GM23338 (cell line): ENCODE measurements at regions not wholly inside any gene's neighbourhood (a gene's known extent, or its start where the extent isn't known, plus 50 kb on each side); places are given as distances from the start of the nearest gene placed in this dataset.

Source experiments
- ATAC-seq: fragments of 200-7000 bp; cut with Tn5 transposase; 3 replicates; pipeline ENCODE4 v1.9.1; 2020
- DNase-seq: peaks from one replicate; pipeline ENCODE4 v3.0.0-alpha.2; 2015; ENCODE audit warnings: low spot score
- H2AFZ ChIP-seq: fragments of 200-600 bp; sonication (generic); 2 replicates; pipeline ENCODE4 v1.8.0; 2016; ENCODE audit warnings: antibody characterized with exemption, mild to moderate bottlenecking, moderate library complexity
- H3F3A ChIP-seq: fragments of 200-600 bp; sonication (generic); replicated peaks from 2 replicates; pipeline ENCODE4 v1.8.0; 2017; ENCODE audit warnings: antibody characterized with exemption, mixed run types, low read depth
- H3K27ac ChIP-seq: fragments of 200-600 bp; sonication (generic); 2 replicates; pipeline ENCODE4 v1.6.1; 2016; ENCODE audit warnings: low read depth
- H3K27me3 ChIP-seq: fragments of 200-600 bp; sonication (generic); 2 replicates; pipeline ENCODE4 v1.8.0; 2016; ENCODE audit warnings: mild to moderate bottlenecking, mixed run types, moderate library complexity; ENCODE audit not compliant: insufficient read depth
- H3K36me3 ChIP-seq: fragments of 200-600 bp; sonication (generic); 2 replicates; pipeline ENCODE4 v1.8.0; 2016; ENCODE audit warnings: mild to moderate bottlenecking; ENCODE audit not compliant: insufficient read depth
- H3K4me1 ChIP-seq: fragments of 200-600 bp; sonication (generic); 2 replicates; pipeline ENCODE4 v1.8.0; 2016; ENCODE audit warnings: mild to moderate bottlenecking, moderate library complexity; ENCODE audit not compliant: insufficient read depth
- H3K4me2 ChIP-seq: fragments of 200-600 bp; sonication (generic); 2 replicates; pipeline ENCODE4 v1.7.1; 2017; ENCODE audit warnings: mixed run types
- H3K4me3 ChIP-seq: fragments of 200-600 bp; sonication (generic); 2 replicates; pipeline ENCODE4 v1.6.1; 2016; ENCODE audit warnings: mixed run types
- H3K79me2 ChIP-seq: fragments of 200-600 bp; sonication (generic); replicated peaks from 2 replicates; pipeline ENCODE4 v1.8.0; 2017; ENCODE audit warnings: mild to moderate bottlenecking; ENCODE audit not compliant: insufficient read depth
- H3K9me2 ChIP-seq: fragments of 200-600 bp; sonication (generic); 2 replicates; pipeline ENCODE4 v1.8.0; 2017; ENCODE audit not compliant: insufficient read depth
- H4K20me1 ChIP-seq: fragments of 200-600 bp; sonication (generic); replicated peaks from 2 replicates; pipeline ENCODE4 v1.8.0; 2017; ENCODE audit warnings: mild to moderate bottlenecking; ENCODE audit not compliant: insufficient read depth
- H3K27ac Mint-ChIP-seq: 2 replicates; pipeline ENCODE4 v1.8.0; 2020; ENCODE audit warnings: inconsistent platforms, mild to moderate bottlenecking, moderate library complexity, mixed read lengths
- H3K27me3 Mint-ChIP-seq: 3 replicates; pipeline ENCODE4 v1.8.0; 2022; ENCODE audit warnings: low read depth, mild to moderate bottlenecking, moderate library complexity, mixed read lengths, inconsistent platforms; ENCODE audit not compliant: insufficient read depth, poor library complexity
- H3K36me3 Mint-ChIP-seq: 3 replicates; pipeline ENCODE4 v1.8.0; 2021; ENCODE audit warnings: low read depth, mild to moderate bottlenecking, inconsistent platforms, moderate library complexity, mixed read lengths
- H3K4me1 Mint-ChIP-seq: 3 replicates; pipeline ENCODE4 v1.8.0; 2020; ENCODE audit warnings: mild to moderate bottlenecking, inconsistent platforms, mixed read lengths
- H3K4me3 Mint-ChIP-seq: 3 replicates; pipeline ENCODE4 v1.8.0; 2021; ENCODE audit warnings: moderate library complexity, mild to moderate bottlenecking, inconsistent platforms, mixed read lengths
- H3K9me3 Mint-ChIP-seq: 3 replicates; pipeline ENCODE4 v1.8.0; 2020; ENCODE audit warnings: moderate library complexity, mild to moderate bottlenecking, inconsistent platforms, mixed read lengths
- CREB1 ChIP-seq: fragments of 250-450 bp; sonication (Bioruptor Pico); IDR thresholded peaks from 2 replicates; pipeline ENCODE4 v1.5.0; 2020; ENCODE audit warnings: low read depth, mild to moderate bottlenecking, moderate library complexity
- CTCF ChIP-seq, 2 experiments: fragments of 200-600 bp in 1 of 2; sonication (generic) in 1 of 2; conservative IDR thresholded peaks; 2 replicates each; pipeline versions ENCODE4 v1.5.1 to v1.6.1; 2016 to 2017; ENCODE audit warnings: antibody characterized with exemption in 2 of 2, low read depth in 2 of 2, mild to moderate bottlenecking in 2 of 2, moderate library complexity in 1 of 2
- ETS1 ChIP-seq: IDR thresholded peaks from 2 replicates; pipeline ENCODE4 v1.6.1; 2016; ENCODE audit warnings: antibody characterized with exemption
- EZH2 ChIP-seq: fragments of 200-600 bp; sonication (generic); IDR thresholded peaks from one replicate; pipeline ENCODE4 v1.8.0; 2017; ENCODE audit warnings: antibody characterized with exemption, mild to moderate bottlenecking, low read depth; ENCODE audit not compliant: unreplicated experiment
- EZH2phosphoT487 ChIP-seq: fragments of 200-600 bp; sonication (generic); IDR thresholded peaks from one replicate; pipeline ENCODE4 v1.8.1; 2018; ENCODE audit warnings: antibody characterized with exemption; ENCODE audit not compliant: unreplicated experiment
- JUNB ChIP-seq: IDR thresholded peaks from one replicate; pipeline ENCODE4 v1.6.1; 2016; ENCODE audit warnings: antibody characterized with exemption; ENCODE audit not compliant: unreplicated experiment
- NANOG ChIP-seq: IDR thresholded peaks from 2 replicates; pipeline ENCODE4 v1.6.1; 2016; ENCODE audit warnings: antibody characterized with exemption, borderline replicate concordance
- POLR2AphosphoS5 ChIP-seq: IDR thresholded peaks from 2 replicates; pipeline ENCODE4 v1.6.1; 2016; ENCODE audit warnings: antibody characterized with exemption, low read depth
- STAT1 ChIP-seq: IDR thresholded peaks from one replicate; pipeline ENCODE4 v1.6.1; 2016; ENCODE audit warnings: antibody characterized with exemption; ENCODE audit not compliant: unreplicated experiment
- ZNF114 ChIP-seq: fragments of 250-450 bp; sonication (Bioruptor Pico); IDR thresholded peaks from 2 replicates; pipeline ENCODE4 v1.5.0; 2020; ENCODE audit warnings: mild to moderate bottlenecking, moderate library complexity
- ZNF331 ChIP-seq: fragments of 250-450 bp; sonication (Bioruptor Pico); IDR thresholded peaks from 2 replicates; pipeline ENCODE4 v1.5.0; 2020; ENCODE audit warnings: low read depth, mild to moderate bottlenecking, moderate library complexity
- ZNF462 ChIP-seq: fragments of 250-450 bp; sonication (Bioruptor Pico); IDR thresholded peaks from 2 replicates; pipeline ENCODE4 v1.5.0; 2020; ENCODE audit warnings: mild to moderate bottlenecking, moderate library complexity
- TF ChIP-seq, protein P1 (sequence below): IDR thresholded peaks from one replicate; pipeline ENCODE4 v1.6.1; 2018; ENCODE audit warnings: antibody characterized with exemption; ENCODE audit not compliant: unreplicated experiment

- DNase-seq (no peak), ATAC-seq (no peak)
- Histone ChIP-seq H3K36me3 (no peaks in the 10 kb centered on the region), H3K4me1 (peaks cover 8% of the 10 kb centered on the region; the same call in 1 of the 2 replicates), H3K9me2 (no peaks in the 10 kb centered on the region), H2AFZ (no peak overlapping the region), H3K79me2 (no peaks in the 10 kb centered on the region), H3F3A (no peaks in the 10 kb centered on the region), H3K4me2 (no peak overlapping the region), H3K27ac (no peak overlapping the region), H4K20me1 (no peaks in the 10 kb centered on the region), H3K27me3 (no peaks in the 10 kb centered on the region), H3K4me3 (no peak overlapping the region)
- Mint-ChIP-seq H3K36me3 (no peaks in the 10 kb centered on the region), H3K27ac (no peak overlapping the region), H3K4me3 (no peak overlapping the region), H3K4me1 (peaks cover 23% of the 10 kb centered on the region), H3K27me3 (peaks cover 24% of the 10 kb centered on the region), H3K9me3 (0 out of 3 replicates have a peak, but pooled peaks cover 5% of the 10 kb centered on the region)
- TF ChIP-seq CTCF (conservative IDR thresholded peaks at IDR 0.05; ENCODE audit: low read depth in 2 of 2) (no peak), NANOG (no peak), EZH2 (no peak), STAT1 (no peak), ETS1 (no peak), ZNF462 (CRISPR knock-in tag) (no peak), EZH2phosphoT487 (no peak), ZNF114 (CRISPR knock-in tag) (no peak), ZNF331 (CRISPR knock-in tag) (no peak), JUNB (no peak), POLR2AphosphoS5 (no peak), CREB1 (CRISPR knock-in tag) (no peak)
- TF ChIP-seq, protein P1, sequence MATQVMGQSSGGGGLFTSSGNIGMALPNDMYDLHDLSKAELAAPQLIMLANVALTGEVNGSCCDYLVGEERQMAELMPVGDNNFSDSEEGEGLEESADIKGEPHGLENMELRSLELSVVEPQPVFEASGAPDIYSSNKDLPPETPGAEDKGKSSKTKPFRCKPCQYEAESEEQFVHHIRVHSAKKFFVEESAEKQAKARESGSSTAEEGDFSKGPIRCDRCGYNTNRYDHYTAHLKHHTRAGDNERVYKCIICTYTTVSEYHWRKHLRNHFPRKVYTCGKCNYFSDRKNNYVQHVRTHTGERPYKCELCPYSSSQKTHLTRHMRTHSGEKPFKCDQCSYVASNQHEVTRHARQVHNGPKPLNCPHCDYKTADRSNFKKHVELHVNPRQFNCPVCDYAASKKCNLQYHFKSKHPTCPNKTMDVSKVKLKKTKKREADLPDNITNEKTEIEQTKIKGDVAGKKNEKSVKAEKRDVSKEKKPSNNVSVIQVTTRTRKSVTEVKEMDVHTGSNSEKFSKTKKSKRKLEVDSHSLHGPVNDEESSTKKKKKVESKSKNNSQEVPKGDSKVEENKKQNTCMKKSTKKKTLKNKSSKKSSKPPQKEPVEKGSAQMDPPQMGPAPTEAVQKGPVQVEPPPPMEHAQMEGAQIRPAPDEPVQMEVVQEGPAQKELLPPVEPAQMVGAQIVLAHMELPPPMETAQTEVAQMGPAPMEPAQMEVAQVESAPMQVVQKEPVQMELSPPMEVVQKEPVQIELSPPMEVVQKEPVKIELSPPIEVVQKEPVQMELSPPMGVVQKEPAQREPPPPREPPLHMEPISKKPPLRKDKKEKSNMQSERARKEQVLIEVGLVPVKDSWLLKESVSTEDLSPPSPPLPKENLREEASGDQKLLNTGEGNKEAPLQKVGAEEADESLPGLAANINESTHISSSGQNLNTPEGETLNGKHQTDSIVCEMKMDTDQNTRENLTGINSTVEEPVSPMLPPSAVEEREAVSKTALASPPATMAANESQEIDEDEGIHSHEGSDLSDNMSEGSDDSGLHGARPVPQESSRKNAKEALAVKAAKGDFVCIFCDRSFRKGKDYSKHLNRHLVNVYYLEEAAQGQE, result no peak
Observed at GRCh38 chr6:37558168-37558567, 58.5 kb upstream of the CCDC167 start.
